NT2/D1 (cell line): ENCODE measurements at regions not wholly inside any gene's neighbourhood (a gene's known extent, or its start where the extent isn't known, plus 50 kb on each side); places are given as distances from the start of the nearest gene placed in this dataset.
A peak's percentile ranks its signal among the peaks of the same experiment; 100 is the strongest.
"Not testable (repeated sequence)": the region's sequence is repeated elsewhere in the genome, so short reads cannot be mapped to it uniquely, and the experiment has no call there.

ENCODE experiments used
- DNase-seq: peaks from one replicate; pipeline ENCODE4 v3.0.0-alpha.2; 2011; ENCODE audit warnings: low read depth, low spot score
- H3K27me3 ChIP-seq: 2 replicates; pipeline ENCODE4 v1.6.0; 2011; ENCODE audit warnings: mild to moderate bottlenecking; ENCODE audit not compliant: insufficient read length, insufficient read depth
- H3K36me3 ChIP-seq: 2 replicates; pipeline ENCODE4 v1.6.1; 2011; ENCODE audit warnings: mild to moderate bottlenecking, low read length, mixed read lengths; ENCODE audit not compliant: insufficient read depth, insufficient read length
- H3K4me1 ChIP-seq: 2 replicates; pipeline ENCODE4 v1.5.1; 2011; ENCODE audit not compliant: insufficient read depth, insufficient read length
- H3K4me3 ChIP-seq: 2 replicates; pipeline ENCODE4 v1.5.1; 2011; ENCODE audit warnings: low read depth; ENCODE audit not compliant: insufficient read length
- H3K9ac ChIP-seq: 2 replicates; pipeline ENCODE4 v1.6.0; 2011; ENCODE audit warnings: low read depth; ENCODE audit not compliant: insufficient read length
- H3K9me3 ChIP-seq: 2 replicates; pipeline ENCODE4 v1.5.1; 2011; ENCODE audit warnings: mild to moderate bottlenecking, low read length; ENCODE audit not compliant: insufficient read depth
- SUZ12 ChIP-seq: IDR thresholded peaks from 2 replicates; pipeline ENCODE4 v1.6.1; 2011; ENCODE audit not compliant: insufficient read length, insufficient read depth; ENCODE audit errors: extremely low read depth
- YY1 ChIP-seq: IDR thresholded peaks from 2 replicates; pipeline ENCODE4 v1.6.1; 2011; ENCODE audit not compliant: insufficient read length, insufficient read depth
- ZNF274 ChIP-seq: IDR thresholded peaks from 2 replicates; pipeline ENCODE4 v1.6.1; 2011; ENCODE audit warnings: mild to moderate bottlenecking, low read depth, low read length

- Histone ChIP-seq H3K4me1 (peaks cover 2% of the 10 kb centered on the region), H3K27me3 (no peaks in the 10 kb centered on the region), H3K9me3 (no peaks in the 10 kb centered on the region), H3K4me3 (no peak overlapping the region), H3K36me3 (no peaks in the 10 kb centered on the region), H3K9ac (no peak overlapping the region)
- no peak for DNase-seq
- no peak for TF ChIP-seq ZNF274
- TF ChIP-seq YY1: no peak
- no peak for TF ChIP-seq SUZ12
Observed at GRCh38 chr5:63085561-63085960, 506.9 kb downstream of the LRRC70 start.

DNA sequence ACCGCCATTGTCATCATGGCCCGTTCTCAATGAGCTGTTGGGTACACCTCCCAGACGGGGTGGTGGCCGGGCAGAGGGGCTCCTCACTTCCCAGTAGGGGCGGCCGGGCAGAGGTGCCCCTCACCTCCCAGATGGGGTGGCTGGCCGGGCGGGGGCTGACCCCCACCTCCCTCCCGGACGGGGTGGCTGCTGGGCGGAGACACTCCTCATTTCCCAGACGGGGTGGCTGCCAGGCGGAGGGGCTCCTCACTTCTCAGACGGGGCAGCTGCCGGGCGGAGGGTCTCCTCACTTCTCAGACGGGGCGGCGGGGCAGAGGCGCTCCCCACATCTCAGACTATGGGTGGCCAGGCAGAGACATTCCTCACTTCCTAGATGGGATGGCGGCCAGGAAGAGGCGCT is 505.1 kb downstream of the LRRC70 start:
- not testable (repeated sequence) for H3K9ac ChIP-seq, DNase-seq, H3K27me3 ChIP-seq, H3K4me1 ChIP-seq, H3K36me3 ChIP-seq, H3K4me3 ChIP-seq, H3K9me3 ChIP-seq

GRCh38 chr5:63081402-63081801 is 502.8 kb downstream of the LRRC70 start:
- H3K9ac ChIP-seq: no peak overlapping the region
- no peak for DNase-seq
- H3K27me3 ChIP-seq: no peaks in the 10 kb centered on the region
- no peaks in the 10 kb centered on the region for H3K36me3 ChIP-seq
- no peaks in the 10 kb centered on the region for H3K4me1 ChIP-seq
- H3K4me3 ChIP-seq: no peak overlapping the region
- no peaks in the 10 kb centered on the region for H3K9me3 ChIP-seq
- no peak for TF ChIP-seq SUZ12
- no peak for TF ChIP-seq ZNF274
- no peak for TF ChIP-seq YY1

DNA sequence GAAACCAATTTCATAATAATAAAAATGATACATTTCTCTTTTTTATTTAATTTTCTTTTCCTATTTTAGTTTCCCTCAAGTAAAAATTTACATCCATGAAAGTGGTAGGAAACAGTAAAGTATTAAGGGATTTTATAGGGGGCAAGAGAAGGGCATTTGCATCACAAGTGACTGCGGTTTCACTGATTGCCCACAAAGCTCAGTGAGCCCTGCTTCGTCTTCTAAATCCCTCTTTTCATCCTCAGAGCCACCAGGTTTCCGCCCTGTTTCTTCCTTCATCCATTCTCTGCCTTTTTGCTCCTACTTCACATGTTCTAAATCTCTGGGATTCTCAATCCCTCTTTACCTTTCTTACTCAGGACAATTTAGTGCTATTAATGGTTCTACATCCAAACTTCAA is 491.4 kb downstream of the LRRC70 start:
- no peak overlapping the region for H3K9ac ChIP-seq
- no peaks in the 10 kb centered on the region for H3K4me1 ChIP-seq
- H3K4me3 ChIP-seq: no peak overlapping the region
- no peaks in the 10 kb centered on the region for H3K27me3 ChIP-seq
- no peak for TF ChIP-seq ZNF274
- TF ChIP-seq SUZ12: no peak
- no peak for TF ChIP-seq YY1
- H3K36me3 ChIP-seq: no peaks in the 10 kb centered on the region
- H3K9me3 ChIP-seq: no peaks in the 10 kb centered on the region
- peak; percentile 32 for DNase-seq

DNA sequence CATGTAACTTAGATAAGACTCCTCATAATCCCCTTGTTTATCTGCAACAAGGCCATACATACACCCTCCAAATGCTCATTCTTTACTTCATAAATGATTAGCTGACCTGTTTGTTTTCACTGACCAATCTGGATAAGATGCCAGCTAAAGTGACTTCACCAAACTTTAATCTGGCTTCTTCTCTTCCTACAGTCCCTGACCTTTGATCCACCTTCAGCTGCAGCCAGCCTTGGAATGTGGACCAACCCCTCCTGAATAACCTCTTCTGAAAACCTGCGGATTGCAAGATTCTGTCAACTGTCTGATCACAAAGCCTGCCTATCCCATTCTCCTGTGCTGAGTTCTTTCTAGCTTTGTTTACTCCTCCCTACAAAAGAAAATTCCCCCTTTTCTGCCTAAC is 476.8 kb downstream of the LRRC70 start:
- no peaks in the 10 kb centered on the region for H3K36me3 ChIP-seq
- no peak for TF ChIP-seq ZNF274
- no peak for TF ChIP-seq YY1
- TF ChIP-seq SUZ12: no peak
- no peaks in the 10 kb centered on the region for H3K27me3 ChIP-seq
- no peak overlapping the region for H3K9ac ChIP-seq
- DNase-seq: no peak
- no peaks in the 10 kb centered on the region for H3K4me1 ChIP-seq
- H3K4me3 ChIP-seq: no peak overlapping the region
- no peaks in the 10 kb centered on the region for H3K9me3 ChIP-seq

- H3K36me3 ChIP-seq: no peaks in the 10 kb centered on the region
- no peak overlapping the region for H3K9ac ChIP-seq
- TF ChIP-seq YY1 (no peak), SUZ12 (no peak), ZNF274 (no peak)
- no peak overlapping the region for H3K4me3 ChIP-seq
- H3K4me1 ChIP-seq: no peaks in the 10 kb centered on the region
- no peaks in the 10 kb centered on the region for H3K9me3 ChIP-seq
- DNase-seq: no peak
- no peaks in the 10 kb centered on the region for H3K27me3 ChIP-seq
Observed at GRCh38 chr5:63053019-63053638, 474.5 kb downstream of the LRRC70 start.

GRCh38 chr5:63050916-63051315 is 472.3 kb downstream of the LRRC70 start:
- TF ChIP-seq SUZ12: no peak
- no peak for TF ChIP-seq ZNF274
- no peak for TF ChIP-seq YY1
- no peak for DNase-seq
- no peaks in the 10 kb centered on the region for H3K27me3 ChIP-seq
- H3K9me3 ChIP-seq: no peaks in the 10 kb centered on the region
- H3K36me3 ChIP-seq: no peaks in the 10 kb centered on the region
- no peaks in the 10 kb centered on the region for H3K4me1 ChIP-seq
- H3K4me3 ChIP-seq: no peak overlapping the region
- no peak overlapping the region for H3K9ac ChIP-seq

- Histone ChIP-seq H3K4me1 (no peaks in the 10 kb centered on the region), H3K4me3 (no peak overlapping the region), H3K36me3 (no peaks in the 10 kb centered on the region), H3K27me3 (no peaks in the 10 kb centered on the region), H3K9ac (no peak overlapping the region), H3K9me3 (no peaks in the 10 kb centered on the region)
- no peak for DNase-seq
- no peak for TF ChIP-seq ZNF274
- no peak for TF ChIP-seq YY1
- TF ChIP-seq SUZ12: no peak
Observed at GRCh38 chr5:63049935-63050334, 471.3 kb downstream of the LRRC70 start.
